WI38 (cell line): ENCODE measurements at regions not wholly inside any gene's neighbourhood (a gene's known extent, or its start where the extent isn't known, plus 50 kb on each side); places are given as distances from the start of the nearest gene placed in this dataset.

Source experiments
- H3K4me3 ChIP-seq: 2 replicates; pipeline ENCODE4 v1.5.1; 2011; ENCODE audit warnings: low read depth, mild to moderate bottlenecking, control low read depth, low read length
- TF ChIP-seq, protein P1 (sequence below): IDR thresholded peaks from 2 replicates; pipeline ENCODE4 v1.5.1; 2012; ENCODE audit warnings: low read depth, mild to moderate bottlenecking, control low read depth, low read length

DNA sequence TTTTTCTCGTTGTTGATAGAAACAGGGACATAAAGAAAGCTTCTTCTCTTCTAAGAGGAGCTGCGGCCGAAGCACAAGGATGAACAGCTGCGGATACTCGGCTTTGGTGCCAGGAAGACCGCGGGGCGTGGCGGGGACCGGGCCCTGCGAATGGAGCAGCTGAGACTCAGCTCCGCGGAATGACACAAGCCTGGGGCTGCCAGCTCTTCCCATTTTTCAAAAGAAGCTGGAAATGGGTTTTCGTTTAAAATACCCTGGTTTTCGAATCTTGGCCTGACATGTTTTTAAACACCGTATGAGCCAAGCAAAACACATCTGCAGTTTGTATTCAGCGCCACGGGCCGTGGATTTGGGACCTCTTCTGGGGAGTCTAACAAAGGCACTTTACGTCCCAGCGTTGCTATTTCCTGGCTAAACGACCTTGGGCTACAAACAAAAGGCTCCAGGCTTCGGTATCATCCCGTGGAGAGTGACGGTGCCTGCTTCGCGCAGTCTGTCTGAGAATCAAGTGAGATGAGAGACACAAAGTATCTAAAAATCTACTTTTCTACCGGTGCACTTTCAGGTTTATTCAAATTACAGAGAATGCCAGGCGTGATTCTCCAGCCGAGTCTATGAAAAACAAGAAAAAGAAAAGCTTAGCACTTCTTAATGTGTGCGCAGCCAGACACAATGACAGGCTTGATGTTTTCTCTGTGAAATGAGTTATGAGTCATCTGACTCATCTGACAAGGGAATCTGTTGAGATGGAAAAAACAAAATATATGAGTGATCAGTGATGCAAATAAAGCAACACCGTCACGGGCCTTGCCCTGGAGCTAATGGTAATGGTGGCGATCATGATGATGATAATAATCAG lies 114.0 kb upstream of the TMEM132D start:
- TF ChIP-seq, protein P1, sequence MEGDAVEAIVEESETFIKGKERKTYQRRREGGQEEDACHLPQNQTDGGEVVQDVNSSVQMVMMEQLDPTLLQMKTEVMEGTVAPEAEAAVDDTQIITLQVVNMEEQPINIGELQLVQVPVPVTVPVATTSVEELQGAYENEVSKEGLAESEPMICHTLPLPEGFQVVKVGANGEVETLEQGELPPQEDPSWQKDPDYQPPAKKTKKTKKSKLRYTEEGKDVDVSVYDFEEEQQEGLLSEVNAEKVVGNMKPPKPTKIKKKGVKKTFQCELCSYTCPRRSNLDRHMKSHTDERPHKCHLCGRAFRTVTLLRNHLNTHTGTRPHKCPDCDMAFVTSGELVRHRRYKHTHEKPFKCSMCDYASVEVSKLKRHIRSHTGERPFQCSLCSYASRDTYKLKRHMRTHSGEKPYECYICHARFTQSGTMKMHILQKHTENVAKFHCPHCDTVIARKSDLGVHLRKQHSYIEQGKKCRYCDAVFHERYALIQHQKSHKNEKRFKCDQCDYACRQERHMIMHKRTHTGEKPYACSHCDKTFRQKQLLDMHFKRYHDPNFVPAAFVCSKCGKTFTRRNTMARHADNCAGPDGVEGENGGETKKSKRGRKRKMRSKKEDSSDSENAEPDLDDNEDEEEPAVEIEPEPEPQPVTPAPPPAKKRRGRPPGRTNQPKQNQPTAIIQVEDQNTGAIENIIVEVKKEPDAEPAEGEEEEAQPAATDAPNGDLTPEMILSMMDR: no peak
- no peak overlapping the region for H3K4me3 ChIP-seq

DNA sequence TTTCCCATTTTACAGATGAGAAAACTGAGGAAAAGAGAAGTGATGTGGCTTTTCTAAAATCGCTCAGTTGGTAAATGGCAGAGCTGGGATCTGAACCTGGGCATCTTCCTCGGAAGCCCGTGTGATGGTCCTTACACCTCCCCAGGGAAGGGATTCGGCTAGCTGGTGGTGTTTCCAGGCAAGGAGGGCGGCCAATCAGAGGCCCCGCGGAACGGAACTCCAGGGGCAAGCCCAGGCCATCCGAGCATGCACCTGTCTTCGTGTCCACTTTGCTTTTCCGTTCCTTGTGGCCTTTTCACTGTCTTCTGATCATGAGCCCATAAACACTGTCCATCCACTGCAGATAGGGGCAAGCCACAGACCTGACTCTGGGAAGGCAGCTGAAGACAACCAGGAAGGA lies 114.8 kb upstream of the TMEM132D start:
- TF ChIP-seq, protein P1: no peak

DNA sequence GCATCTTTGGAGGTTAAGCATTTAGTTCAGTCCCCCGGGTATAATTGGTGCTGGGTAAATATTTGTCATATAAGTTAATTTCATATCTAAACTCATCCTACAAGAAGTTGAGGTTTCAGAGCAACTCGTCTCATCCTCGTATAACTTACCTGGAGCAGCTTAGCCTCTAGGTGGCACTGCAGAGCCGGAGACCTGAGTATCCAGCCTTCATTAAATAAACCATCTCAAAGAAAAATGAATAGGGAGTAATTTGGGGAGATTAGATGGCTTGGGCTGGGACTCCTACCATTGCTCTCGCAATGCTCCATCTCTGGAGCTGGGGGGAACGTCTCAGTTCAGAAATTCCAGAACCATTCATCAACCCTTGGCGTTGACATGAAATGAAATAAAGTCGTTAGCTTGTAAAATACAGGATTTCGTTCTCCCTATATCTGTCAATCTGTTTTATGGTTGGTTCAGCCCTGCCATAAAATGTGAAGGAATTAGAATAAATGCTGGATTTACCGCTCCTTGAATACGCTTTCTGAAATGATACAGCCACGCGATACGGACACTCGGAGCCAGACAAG lies 122.9 kb upstream of the TMEM132D start:
- TF ChIP-seq, protein P1: 0 out of 2 replicates have a peak, but pooled peaks have one; percentile 13
- H3K4me3 ChIP-seq: no peak overlapping the region

More for the DNA sequence above, 114.8 kb upstream of the TMEM132D start:
- H3K4me3 ChIP-seq: no peak overlapping the region

DNA sequence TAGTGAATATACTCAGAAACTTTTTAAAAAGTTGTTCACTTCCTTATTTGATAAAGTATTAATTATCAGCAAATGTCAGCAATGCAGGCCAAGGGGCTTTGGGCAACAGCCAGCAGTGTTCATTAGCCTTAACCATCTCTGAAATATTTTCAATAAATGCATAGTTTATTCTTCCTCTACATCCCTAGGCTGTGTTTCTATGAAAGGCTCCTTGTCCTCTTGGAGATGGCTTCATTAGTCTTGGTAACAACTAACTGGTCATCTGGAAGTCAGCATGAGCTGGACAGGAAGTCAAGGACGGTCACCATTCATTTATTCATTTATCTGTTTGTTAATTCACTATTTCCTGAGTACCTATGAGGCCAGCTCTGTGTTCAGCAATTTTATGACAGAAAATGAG lies 124.0 kb upstream of the TMEM132D start:
- TF ChIP-seq, protein P1: no peak

DNA sequence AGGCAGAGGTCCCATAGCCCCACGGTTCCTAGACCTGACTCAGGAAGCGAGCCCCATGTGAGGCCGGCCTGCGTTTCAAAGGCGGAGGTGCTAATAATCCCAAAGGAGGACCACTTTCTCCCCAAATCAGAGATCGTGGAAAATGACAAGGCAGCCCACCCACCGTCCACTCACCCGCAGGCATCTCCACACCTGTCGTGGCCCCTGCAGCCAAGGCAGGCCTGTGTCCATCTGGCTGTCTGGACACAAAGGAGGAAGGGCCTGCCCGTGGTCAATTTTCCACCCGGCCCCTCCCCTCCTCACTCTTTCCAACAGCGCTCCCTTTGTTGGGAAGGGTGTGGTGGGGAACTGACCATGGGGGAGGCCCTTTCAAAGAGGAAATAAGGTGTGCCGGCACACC lies 125.3 kb upstream of the TMEM132D start:
- TF ChIP-seq, protein P1: no peak
- H3K4me3 ChIP-seq: no peak overlapping the region

More for the DNA sequence above, 124.0 kb upstream of the TMEM132D start:
- H3K4me3 ChIP-seq: no peak overlapping the region

DNA sequence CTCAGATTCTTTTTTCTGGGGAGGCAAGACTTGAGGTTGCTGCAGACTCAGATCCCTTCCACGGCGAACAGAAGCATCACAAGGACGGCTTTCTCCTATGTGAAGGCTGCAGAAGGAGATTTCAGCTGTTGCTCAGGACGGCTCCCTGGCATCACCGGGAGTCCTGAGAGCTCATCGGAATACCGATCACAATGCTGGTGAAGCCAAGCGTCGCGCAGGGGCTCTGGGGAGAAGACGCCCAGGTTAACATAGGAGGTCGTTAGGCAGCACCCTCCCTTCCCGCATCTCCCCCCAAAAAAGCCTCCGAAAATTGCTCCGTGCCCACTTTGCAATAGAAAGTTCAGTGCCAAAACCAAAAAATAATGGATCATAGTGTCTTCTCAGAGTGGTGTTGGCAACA lies 127.2 kb upstream of the TMEM132D start:
- TF ChIP-seq, protein P1: no peak
- H3K4me3 ChIP-seq: no peak overlapping the region

DNA sequence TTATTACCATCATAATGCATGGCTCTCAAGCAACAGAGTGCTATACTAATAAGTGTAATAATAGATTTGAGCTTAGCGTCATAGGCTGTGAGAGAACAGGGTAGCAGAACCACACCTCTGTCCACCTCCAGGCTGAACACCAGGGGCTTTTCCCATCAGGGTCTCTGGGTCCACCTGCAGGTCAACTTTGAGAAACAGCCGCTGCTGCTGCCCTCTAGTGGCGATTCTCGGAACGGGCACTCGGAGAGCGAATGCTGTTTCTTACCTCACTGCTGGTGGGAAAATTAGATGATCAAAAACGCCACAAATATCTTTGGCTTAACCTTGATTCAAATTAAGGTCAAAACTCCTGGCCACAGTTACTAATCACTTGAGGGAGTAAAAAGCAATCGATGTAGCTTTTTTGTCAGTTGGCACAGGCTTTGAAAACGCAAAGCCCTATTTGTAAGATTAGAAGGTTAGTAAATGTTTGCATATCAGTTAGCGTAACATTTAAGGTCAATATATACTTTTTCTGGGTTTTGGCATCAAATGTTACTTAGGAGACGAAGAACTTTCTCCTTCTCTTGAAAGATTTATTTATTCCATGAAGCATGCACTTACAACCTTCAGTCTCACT lies 127.9 kb upstream of the TMEM132D start:
- TF ChIP-seq, protein P1: peak; percentile 60
- H3K4me3 ChIP-seq: no peak overlapping the region
